NCI-H2081 treated with DMSO at 0.1 percent for 48 hours (cell line): ENCODE measurements at regions not wholly inside any gene's neighbourhood (a gene's known extent, or its start where the extent isn't known, plus 50 kb on each side); places are given as distances from the start of the nearest gene placed in this dataset.
A peak's percentile ranks its signal among the peaks of the same experiment; 100 is the strongest.

Source experiments
- DNase-seq: peaks from one replicate; lab custom pipeline; 2025; lab: John Stamatoyannopoulos, UW

- no peak for DNase-seq
Observed at GRCh38 chr2:223107825-223108224, 55.8 kb downstream of the KCNE4 start.

GRCh38 chr2:223108351-223109050 is 56.5 kb downstream of the KCNE4 start:
- DNase-seq, result no peak

- no peak for DNase-seq
Observed at GRCh38 chr2:223109341-223109740, 57.4 kb downstream of the KCNE4 start.

GRCh38 chr2:223113161-223113560 is 61.2 kb downstream of the KCNE4 start:
- no peak for DNase-seq

- DNase-seq, result no peak
Observed at GRCh38 chr2:223114170-223114569, 62.2 kb downstream of the KCNE4 start.

GRCh38 chr2:223114917-223115316 is 62.9 kb downstream of the KCNE4 start:
- DNase-seq, result no peak

- no peak for DNase-seq
Observed at GRCh38 chr2:223117533-223117932, 65.5 kb downstream of the KCNE4 start.

GRCh38 chr2:223121283-223121682 is 69.3 kb downstream of the KCNE4 start:
- DNase-seq, result no peak

GRCh38 chr2:223122781-223123180 is 70.8 kb downstream of the KCNE4 start:
- DNase-seq, result peak; percentile 34

- DNase-seq, result no peak
Observed at GRCh38 chr2:223123855-223124610, 72.0 kb downstream of the KCNE4 start.

GRCh38 chr2:223141606-223142005 is 89.6 kb downstream of the KCNE4 start:
- no peak for DNase-seq

- DNase-seq, result no peak
Observed at GRCh38 chr2:223142118-223142517, 90.1 kb downstream of the KCNE4 start.

- DNase-seq, result no peak
Observed at GRCh38 chr2:223147431-223147830, 95.4 kb downstream of the KCNE4 start.

- DNase-seq, result no peak
Observed at GRCh38 chr2:223148516-223148915, 96.5 kb downstream of the KCNE4 start.

- DNase-seq, result no peak
Observed at GRCh38 chr2:223155956-223156355, 104.0 kb downstream of the KCNE4 start.

GRCh38 chr2:223161873-223162458 is 110.0 kb downstream of the KCNE4 start:
- no peak for DNase-seq

- DNase-seq, result no peak
Observed at GRCh38 chr2:223165423-223166214, 113.6 kb downstream of the KCNE4 start.

GRCh38 chr2:223166215-223166493 is 114.2 kb downstream of the KCNE4 start:
- DNase-seq, result no peak

- DNase-seq, result no peak
Observed at GRCh38 chr2:223166983-223167650, 115.1 kb downstream of the KCNE4 start.

GRCh38 chr2:223169830-223170605 is 118.0 kb downstream of the KCNE4 start:
- DNase-seq, result no peak

- DNase-seq, result no peak
Observed at GRCh38 chr2:223176970-223177369, 125.0 kb downstream of the KCNE4 start.
